ENCODE measurements at regions not wholly inside any gene's neighbourhood (a gene's known extent, or its start where the extent isn't known, plus 50 kb on each side); places are given as distances from the start of the nearest gene placed in this dataset.

- H3K9ac ChIP-seq: no peak overlapping the region
- H3K4me1 ChIP-seq: peaks cover 25% of the 10 kb centered on the region
- no peaks in the 10 kb centered on the region for H3K9me3 ChIP-seq
- H3K4me2 ChIP-seq: no peak overlapping the region
- no peaks in the 10 kb centered on the region for H3K36me3 ChIP-seq
- no peak overlapping the region for H3K4me3 ChIP-seq
- H3K27ac ChIP-seq: no peak overlapping the region
- no peaks in the 10 kb centered on the region for H4K20me1 ChIP-seq
- H3K27me3 ChIP-seq: no peaks in the 10 kb centered on the region
- no peak for TF ChIP-seq Cebpa-rat (IDR thresholded peaks at IDR 0.05)
These were observed 156.0 kb upstream of the MLN start for GRCh38 chr6:33959661-33960344.

- Histone ChIP-seq H3K4me1 (peaks cover 29% of the 10 kb centered on the region), H4K20me1 (no peaks in the 10 kb centered on the region), H3K4me2 (no peak overlapping the region), H3K4me3 (no peak overlapping the region), H3K36me3 (no peaks in the 10 kb centered on the region), H3K9ac (no peak overlapping the region), H3K9me3 (no peaks in the 10 kb centered on the region), H3K27ac (no peak overlapping the region), H3K27me3 (no peaks in the 10 kb centered on the region)
- TF ChIP-seq Cebpa-rat (IDR thresholded peaks at IDR 0.05): no peak
These were observed 155.5 kb upstream of the MLN start for GRCh38 chr6:33959329-33959651.

GRCh38 chr6:33958526-33959328, 154.9 kb upstream of the MLN start:
- Histone ChIP-seq H3K9me3 (no peaks in the 10 kb centered on the region), H3K4me2 (peak overlapping the region; percentile 17; the same call in 1 of the 2 replicates), H3K27me3 (no peaks in the 10 kb centered on the region), H3K4me1 (peaks cover 31% of the 10 kb centered on the region), H3K36me3 (no peaks in the 10 kb centered on the region), H4K20me1 (no peaks in the 10 kb centered on the region), H3K27ac (0 out of 2 replicates have a peak overlapping the region, but pooled peaks have one; percentile 23), H3K4me3 (no peak overlapping the region), H3K9ac (no peak overlapping the region)
- no peak for TF ChIP-seq Cebpa-rat (IDR thresholded peaks at IDR 0.05)

- H3K27me3 ChIP-seq: no peaks in the 10 kb centered on the region
- no peaks in the 10 kb centered on the region for H4K20me1 ChIP-seq
- peak overlapping the region; percentile 17; the same call in 1 of the 2 replicates for H3K4me2 ChIP-seq
- no peak for TF ChIP-seq Cebpa-rat (IDR thresholded peaks at IDR 0.05)
- 0 out of 2 replicates have a peak overlapping the region, but pooled peaks have one; percentile 23 for H3K27ac ChIP-seq
- peaks cover 30% of the 10 kb centered on the region for H3K4me1 ChIP-seq
- no peak overlapping the region for H3K9ac ChIP-seq
- no peaks in the 10 kb centered on the region for H3K9me3 ChIP-seq
- H3K36me3 ChIP-seq: no peaks in the 10 kb centered on the region
- no peak overlapping the region for H3K4me3 ChIP-seq
These were observed 154.2 kb upstream of the MLN start for GRCh38 chr6:33957892-33958525.

- H3K36me3 ChIP-seq: no peaks in the 10 kb centered on the region
- H3K9me3 ChIP-seq: no peaks in the 10 kb centered on the region
- H3K4me2 ChIP-seq: no peak overlapping the region
- peaks cover 31% of the 10 kb centered on the region for H3K4me1 ChIP-seq
- H4K20me1 ChIP-seq: no peaks in the 10 kb centered on the region
- H3K9ac ChIP-seq: no peak overlapping the region
- H3K4me3 ChIP-seq: no peak overlapping the region
- H3K27ac ChIP-seq: no peak overlapping the region
- no peak for TF ChIP-seq Cebpa-rat (IDR thresholded peaks at IDR 0.05)
- H3K27me3 ChIP-seq: no peaks in the 10 kb centered on the region
These were observed 153.5 kb upstream of the MLN start for GRCh38 chr6:33957131-33957891.

- Histone ChIP-seq H3K27me3 (no peaks in the 10 kb centered on the region), H3K4me1 (peaks cover 34% of the 10 kb centered on the region), H3K4me2 (no peak overlapping the region), H3K4me3 (no peak overlapping the region), H3K9me3 (no peaks in the 10 kb centered on the region), H3K9ac (no peak overlapping the region), H3K36me3 (no peaks in the 10 kb centered on the region), H3K27ac (no peak overlapping the region), H4K20me1 (no peaks in the 10 kb centered on the region)
- TF ChIP-seq Cebpa-rat (IDR thresholded peaks at IDR 0.05): no peak
These were observed 152.4 kb upstream of the MLN start for GRCh38 chr6:33956206-33956605.

- no peak for TF ChIP-seq Cebpa-rat (IDR thresholded peaks at IDR 0.05)
- no peak overlapping the region for H3K4me2 ChIP-seq
- no peaks in the 10 kb centered on the region for H3K36me3 ChIP-seq
- H3K27me3 ChIP-seq: no peaks in the 10 kb centered on the region
- no peak overlapping the region for H3K9ac ChIP-seq
- no peaks in the 10 kb centered on the region for H3K9me3 ChIP-seq
- H3K4me1 ChIP-seq: peaks cover 34% of the 10 kb centered on the region
- no peak overlapping the region for H3K27ac ChIP-seq
- no peaks in the 10 kb centered on the region for H4K20me1 ChIP-seq
- no peak overlapping the region for H3K4me3 ChIP-seq
These were observed 151.8 kb upstream of the MLN start for GRCh38 chr6:33955566-33955965.

GRCh38 chr6:33954453-33954852, 150.7 kb upstream of the MLN start:
- no peak overlapping the region for H3K27ac ChIP-seq
- peak overlapping the region; percentile 32 for H3K4me2 ChIP-seq
- no peaks in the 10 kb centered on the region for H3K27me3 ChIP-seq

GRCh38 chr6:33953171-33953570, 149.4 kb upstream of the MLN start:
- Histone ChIP-seq H3K4me3 (no peak overlapping the region), H3K27ac (no peak overlapping the region), H3K36me3 (no peaks in the 10 kb centered on the region), H3K9ac (no peak overlapping the region), H3K9me3 (no peaks in the 10 kb centered on the region), H3K4me2 (no peak overlapping the region), H3K4me1 (peaks cover 30% of the 10 kb centered on the region), H3K27me3 (no peaks in the 10 kb centered on the region), H4K20me1 (no peaks in the 10 kb centered on the region)
- no peak for TF ChIP-seq Cebpa-rat (IDR thresholded peaks at IDR 0.05)

More at GRCh38 chr6:33954453-33954852, 150.7 kb upstream of the MLN start:
- TF ChIP-seq Cebpa-rat (IDR thresholded peaks at IDR 0.05): no peak
- Histone ChIP-seq H3K9ac (no peak overlapping the region), H3K4me3 (no peak overlapping the region), H3K36me3 (no peaks in the 10 kb centered on the region), H3K4me1 (peaks cover 28% of the 10 kb centered on the region), H3K9me3 (no peaks in the 10 kb centered on the region), H4K20me1 (no peaks in the 10 kb centered on the region)

Data from BLaER1 (cell line).